Caco-2 (cell line): ENCODE measurements at regions not wholly inside any gene's neighbourhood (a gene's known extent, or its start where the extent isn't known, plus 50 kb on each side); places are given as distances from the start of the nearest gene placed in this dataset.

Experiments used
- BruUV-seq: library from RNA; stranded (reverse); fragments of 400-500 nt; replicated peaks from 2 replicates; lab custom pipeline; 2021; lab: Mats Ljungman, UMichigan
- CTCF ChIA-PET: fragments of 300-600 bp; sonication (Branson Sonifier 250); formaldehyde crosslinking; loops from one replicate; lab custom pipeline; 2022; ENCODE audit warnings: antibody characterized with exemption; lab: Charles Lee
- POLR2A ChIA-PET: fragments of 300-600 bp; sonication (Branson Sonifier 250); formaldehyde crosslinking; loops from one replicate; lab custom pipeline; 2022; ENCODE audit warnings: antibody characterized with exemption; lab: Charles Lee
- DNase-seq, 2 experiments: peaks; one replicate each; pipeline versions ENCODE4 v3.0.0 to v3.0.0-alpha.2; 2020 to 2022
- H3K27me3 ChIP-seq: replicated peaks from 2 replicates; pipeline ENCODE4 v1.6.0; 2011; ENCODE audit warnings: low read length; ENCODE audit not compliant: control insufficient read depth, insufficient read depth
- H3K36me3 ChIP-seq: 2 replicates; pipeline ENCODE4 v1.5.1; 2011; ENCODE audit warnings: low read length; ENCODE audit not compliant: control insufficient read depth, insufficient read depth
- H3K4me1 ChIP-seq: fragments of 250-450 bp; sonication (Bioruptor Pico); 2 replicates; pipeline ENCODE4 v1.5.1; 2020; ENCODE audit warnings: mild to moderate bottlenecking
- H3K4me3 ChIP-seq: 2 replicates; pipeline ENCODE4 v1.5.1; 2011; ENCODE audit warnings: low read depth, mild to moderate bottlenecking, control low read depth, low read length
- H3K9me3 ChIP-seq: fragments of 250-450 bp; sonication (Bioruptor Pico); 2 replicates; pipeline ENCODE4 v1.5.1; 2020; ENCODE audit warnings: mild to moderate bottlenecking, moderate library complexity
- H3K27ac Mint-ChIP-seq: one replicate; pipeline ENCODE4 v1.8.0; 2022; ENCODE audit warnings: mixed read lengths; ENCODE audit not compliant: unreplicated experiment
- H3K27me3 Mint-ChIP-seq: one replicate; pipeline ENCODE4 v1.8.0; 2022; ENCODE audit warnings: mixed read lengths; ENCODE audit not compliant: insufficient read depth, unreplicated experiment
- H3K36me3 Mint-ChIP-seq: one replicate; pipeline ENCODE4 v1.8.0; 2022; ENCODE audit warnings: mild to moderate bottlenecking, mixed read lengths; ENCODE audit not compliant: insufficient read depth, unreplicated experiment
- H3K4me1 Mint-ChIP-seq: one replicate; pipeline ENCODE4 v1.8.0; 2022; ENCODE audit warnings: low read depth, mixed read lengths; ENCODE audit not compliant: unreplicated experiment
- H3K4me3 Mint-ChIP-seq: one replicate; pipeline ENCODE4 v1.8.0; 2022; ENCODE audit warnings: mild to moderate bottlenecking, moderate library complexity, mixed read lengths; ENCODE audit not compliant: unreplicated experiment
- H3K9me3 Mint-ChIP-seq: one replicate; pipeline ENCODE4 v1.8.0; 2022; ENCODE audit warnings: mixed read lengths; ENCODE audit not compliant: unreplicated experiment
- CTCF ChIP-seq, 2 experiments: fragments of 200-600 bp in 1 of 2; IDR thresholded peaks; 1 replicate in 1 of 2; 2 replicates in 1 of 2; pipeline versions ENCODE4 v1.5.1 to v1.8.0; 2011 to 2022; ENCODE audit warnings: antibody characterized with exemption in 1 of 2, control low read depth in 1 of 2, inconsistent platforms in 1 of 2, low read depth in 1 of 2, low read length in 1 of 2, mild to moderate bottlenecking in 1 of 2, moderate library complexity in 1 of 2; ENCODE audit not compliant: insufficient read depth in 1 of 2, severe bottlenecking in 1 of 2, unreplicated experiment in 1 of 2
- intact Hi-C: fragments of 100-400 bp; cut with micrococcal nuclease; formaldehyde crosslinking; loops from one replicate; pipeline ENCODE4 v1.10.0; 2022; ENCODE audit not compliant: unreplicated experiment

- Histone ChIP-seq H3K9me3 (no peaks in the 10 kb centered on the region), H3K4me3 (no peak overlapping the region), H3K27me3 (no peaks in the 10 kb centered on the region; the same call in 1 of the 2 replicates), H3K4me1 (no peaks in the 10 kb centered on the region), H3K36me3 (no peaks in the 10 kb centered on the region)
- no peak for DNase-seq
- TF ChIP-seq CTCF (IDR thresholded peaks at IDR 0.05; ENCODE audit: insufficient read depth in 1 of 2, low read depth in 1 of 2, low read length in 1 of 2, severe bottlenecking in 1 of 2, unreplicated experiment in 1 of 2): no peak
- ChIA-PET CTCF (no interaction called here), POLR2A (no interaction called here)
- Mint-ChIP-seq H3K36me3 (no peaks in the 10 kb centered on the region), H3K27me3 (peaks cover 14% of the 10 kb centered on the region), H3K9me3 (no peaks in the 10 kb centered on the region), H3K27ac (no peak overlapping the region), H3K4me1 (no peaks in the 10 kb centered on the region), H3K4me3 (no peak overlapping the region)
- intact Hi-C loops: no loop called here
- BruUV-seq: no TSS peak
Measured at GRCh38 chr7:25311346-25311745, 83.1 kb upstream of the NPVF start.

DNA sequence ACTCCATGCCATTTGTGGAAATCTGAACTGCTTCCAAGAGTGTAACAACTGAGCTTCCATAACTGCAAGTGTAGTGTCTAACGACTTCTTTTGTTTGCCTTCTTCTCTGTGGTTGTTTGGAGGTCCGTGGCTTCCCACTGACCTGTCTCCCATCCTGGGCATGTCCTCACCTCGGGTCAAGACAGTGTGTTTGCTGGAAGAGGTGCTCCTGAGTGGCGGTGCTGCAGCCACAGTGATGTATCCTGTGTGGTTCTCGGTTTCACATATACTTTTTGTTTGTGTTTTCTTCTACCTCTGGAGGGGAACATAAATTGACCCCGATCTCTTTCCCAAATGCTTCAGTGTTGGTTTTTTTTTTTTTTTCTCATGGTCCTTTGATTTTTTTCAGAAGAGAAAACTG is 84.7 kb upstream of the NPVF start:
- Mint-ChIP-seq H3K27ac (no peak overlapping the region), H3K4me1 (no peaks in the 10 kb centered on the region), H3K27me3 (peaks cover 14% of the 10 kb centered on the region), H3K4me3 (no peak overlapping the region), H3K9me3 (no peaks in the 10 kb centered on the region), H3K36me3 (no peaks in the 10 kb centered on the region)
- no peaks in the 10 kb centered on the region for H3K4me1 ChIP-seq
- intact Hi-C loops: no loop called here
- H3K4me3 ChIP-seq: no peak overlapping the region
- no peak for DNase-seq
- BruUV-seq: no TSS peak
- ChIA-PET CTCF (no interaction called here), POLR2A (no interaction called here)
- H3K9me3 ChIP-seq: no peaks in the 10 kb centered on the region
- TF ChIP-seq CTCF (IDR thresholded peaks at IDR 0.05; ENCODE audit: insufficient read depth in 1 of 2, low read depth in 1 of 2, low read length in 1 of 2, severe bottlenecking in 1 of 2, unreplicated experiment in 1 of 2): no peak
- H3K27me3 ChIP-seq: no peaks in the 10 kb centered on the region
- no peaks in the 10 kb centered on the region for H3K36me3 ChIP-seq

DNA sequence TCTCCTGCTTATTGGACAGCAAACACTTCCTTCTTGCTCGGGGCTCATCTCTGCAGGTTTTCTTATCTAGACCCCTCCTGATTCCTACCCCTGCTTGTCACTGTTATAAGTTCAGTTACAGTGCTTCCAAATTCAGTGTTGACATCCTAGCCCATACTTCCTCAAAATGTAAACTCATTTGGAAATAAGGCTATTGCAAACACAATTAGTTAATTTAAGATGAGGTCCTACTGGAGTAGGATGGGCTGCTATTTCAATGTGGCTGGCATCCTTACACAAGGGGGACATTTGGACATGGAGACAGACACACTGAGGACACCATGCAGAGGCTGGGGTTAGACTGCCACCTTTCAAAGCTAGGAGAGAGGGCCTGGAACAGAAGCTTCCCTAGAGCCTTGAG is 85.2 kb upstream of the NPVF start:
- no peak for DNase-seq
- no TSS peak for BruUV-seq
- POLR2A ChIA-PET: no interaction called here
- Mint-ChIP-seq H3K27ac (no peak overlapping the region), H3K9me3 (no peaks in the 10 kb centered on the region), H3K27me3 (peaks cover 9% of the 10 kb centered on the region), H3K4me3 (no peak overlapping the region), H3K36me3 (no peaks in the 10 kb centered on the region), H3K4me1 (no peaks in the 10 kb centered on the region)
- intact Hi-C loops: no loop called here
- Histone ChIP-seq H3K27me3 (no peaks in the 10 kb centered on the region), H3K36me3 (no peaks in the 10 kb centered on the region), H3K4me1 (no peaks in the 10 kb centered on the region), H3K4me3 (no peak overlapping the region), H3K9me3 (no peaks in the 10 kb centered on the region)
- TF ChIP-seq CTCF (IDR thresholded peaks at IDR 0.05; ENCODE audit: insufficient read depth in 1 of 2, low read depth in 1 of 2, low read length in 1 of 2, severe bottlenecking in 1 of 2, unreplicated experiment in 1 of 2): no peak
- CTCF ChIA-PET: no interaction called here
